Umbilical cord (tissue), 1 donor: ENCODE measurements at regions not wholly inside any gene's neighbourhood (a gene's known extent, or its start where the extent isn't known, plus 50 kb on each side); places are given as distances from the start of the nearest gene placed in this dataset.
A peak's percentile ranks its signal among the peaks of the same experiment; 100 is the strongest.
"Not testable (repeated sequence)": the region's sequence is repeated elsewhere in the genome, so short reads cannot be mapped to it uniquely, and the experiment has no call there.

Experiments
- DNase-seq: peaks from one replicate; pipeline ENCODE4 v3.0.0-alpha.2; 2015; ENCODE audit warnings: low spot score

GRCh38 chr12:114504311-114504710 is 98.4 kb upstream of the TBX5 start:
- no peak for DNase-seq

GRCh38 chr12:114501474-114501807 is 95.5 kb upstream of the TBX5 start:
- no peak for DNase-seq

GRCh38 chr12:114500775-114501473 is 95.0 kb upstream of the TBX5 start:
- DNase-seq: no peak

DNA sequence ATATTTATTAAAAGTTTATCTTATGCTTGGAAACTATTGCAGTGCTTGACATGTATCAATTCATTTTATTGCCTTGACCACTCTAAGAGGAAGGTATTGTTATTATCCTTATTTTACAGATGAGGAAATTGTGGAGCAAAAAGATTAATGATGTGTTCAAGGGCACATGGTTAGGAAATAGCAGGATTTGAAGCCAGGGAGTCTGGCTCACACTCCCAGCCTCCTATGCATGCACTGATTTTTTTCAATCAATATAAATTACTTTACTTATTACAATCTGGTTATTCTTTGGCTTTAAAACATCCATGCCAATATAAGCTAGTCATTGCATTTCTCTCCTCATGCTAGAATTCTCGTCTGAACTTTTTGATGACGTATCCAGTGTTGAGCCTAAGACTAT is 94.2 kb upstream of the TBX5 start:
- no peak for DNase-seq

- peak; percentile 77 for DNase-seq
Observed at GRCh38 chr12:114499338-114499737, 93.4 kb upstream of the TBX5 start.

DNA sequence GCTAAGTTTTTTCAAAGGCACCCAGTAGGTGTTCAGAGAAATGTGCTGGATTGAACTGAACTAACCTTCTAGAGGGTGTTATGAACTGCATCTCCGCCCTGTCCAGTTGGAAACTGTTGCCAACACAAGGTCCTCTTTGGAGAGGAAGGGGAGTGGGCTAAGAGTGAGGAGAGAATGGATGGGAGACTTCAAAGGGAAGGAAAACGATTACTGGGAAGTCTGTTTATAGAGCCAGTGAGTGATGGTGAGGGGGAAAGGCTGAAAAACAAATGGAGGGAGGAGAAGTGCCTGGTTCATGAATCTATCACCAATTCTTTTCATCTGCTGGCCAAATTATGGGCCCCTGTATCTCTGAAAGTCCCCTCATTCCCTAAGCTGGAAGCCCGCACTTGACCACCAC is 86.0 kb upstream of the TBX5 start:
- DNase-seq: no peak

- DNase-seq: not testable (repeated sequence)
Observed at GRCh38 chr12:114484822-114485459, 79.0 kb upstream of the TBX5 start.

DNA sequence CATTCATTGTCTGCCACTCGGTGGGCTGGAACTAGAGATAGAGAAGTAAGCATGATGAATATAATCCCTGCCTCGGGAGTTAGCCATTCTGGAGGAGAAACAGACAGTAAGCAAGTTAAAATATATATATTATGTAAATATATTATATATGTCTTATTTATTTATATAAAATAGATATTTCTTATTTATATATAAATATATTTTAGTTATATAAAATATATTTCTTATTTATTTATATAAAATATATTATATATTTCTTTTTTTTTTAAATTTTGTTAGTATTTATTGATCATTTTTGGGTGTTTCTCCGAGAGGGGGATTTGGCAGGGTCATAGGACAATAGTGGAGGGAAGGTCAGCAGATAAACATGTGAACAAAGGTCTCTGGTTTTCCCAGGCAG is 78.1 kb upstream of the TBX5 start:
- DNase-seq: no peak

- DNase-seq: no peak
Observed at GRCh38 chr12:114481200-114481535, 75.2 kb upstream of the TBX5 start.

- no peak for DNase-seq
Observed at GRCh38 chr12:114480337-114481199, 74.6 kb upstream of the TBX5 start.

DNA sequence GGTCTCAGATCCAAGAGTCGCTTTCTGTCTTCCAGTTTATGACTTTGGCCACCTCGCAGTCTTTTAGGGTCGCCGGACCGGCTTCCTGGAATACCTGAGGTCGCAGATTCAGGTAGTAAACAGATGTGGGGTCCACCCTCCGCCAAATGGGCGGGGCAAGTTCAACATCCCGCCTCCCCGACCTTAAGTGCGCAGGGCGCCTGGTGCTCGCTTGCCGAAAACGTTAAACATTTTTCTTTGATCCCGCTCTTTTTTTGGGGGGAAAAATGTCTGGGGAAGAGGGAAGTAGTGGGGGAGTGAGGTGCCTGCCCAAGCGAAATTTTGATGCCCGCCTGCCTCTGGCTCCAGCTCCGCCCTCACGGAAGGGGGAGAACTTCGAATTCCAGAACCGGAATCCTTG is 73.9 kb upstream of the TBX5 start:
- no peak for DNase-seq

GRCh38 chr12:114478865-114479264 is 72.9 kb upstream of the TBX5 start:
- DNase-seq: no peak

- no peak for DNase-seq
Observed at GRCh38 chr12:114477989-114478395, 72.0 kb upstream of the TBX5 start.

GRCh38 chr12:114476159-114476558 is 70.2 kb upstream of the TBX5 start:
- peak; percentile 44 for DNase-seq

DNA sequence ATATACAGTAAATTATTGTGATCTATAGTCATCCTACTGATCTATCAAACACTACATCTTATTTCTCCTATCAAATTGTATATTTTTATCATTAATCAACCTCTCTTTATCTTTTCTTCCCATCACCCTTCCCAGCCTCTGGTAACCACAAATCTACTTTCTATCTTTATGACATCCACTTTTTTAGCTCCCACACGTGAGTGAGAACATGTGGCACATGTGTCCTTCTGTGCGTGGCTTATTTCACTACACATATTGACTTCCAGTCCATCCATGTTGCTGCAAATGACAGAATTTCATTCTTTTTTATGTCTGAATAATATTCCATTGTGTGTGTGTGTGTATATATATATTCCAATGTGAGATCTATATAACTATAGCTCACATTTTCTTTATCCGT is 67.8 kb upstream of the TBX5 start:
- no peak for DNase-seq

DNA sequence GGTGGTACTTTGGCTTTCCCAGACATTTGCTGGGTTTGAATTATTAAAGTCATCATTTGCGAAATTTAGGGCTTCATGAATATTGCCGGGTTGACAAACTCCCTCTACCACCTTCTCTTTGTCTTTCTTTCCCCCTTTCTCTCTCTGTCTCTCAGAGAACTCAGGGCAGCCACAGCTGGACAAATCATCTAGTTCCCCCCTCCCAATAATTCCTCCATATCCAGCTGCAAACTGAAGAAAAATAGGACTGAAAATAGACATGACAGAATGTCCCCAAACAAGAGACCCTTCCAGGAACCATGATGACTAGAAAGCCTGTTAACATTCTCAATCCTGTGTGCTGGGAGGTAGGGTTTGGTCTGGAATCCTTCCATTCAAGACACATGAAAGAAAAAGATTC is 67.1 kb upstream of the TBX5 start:
- DNase-seq: no peak

- DNase-seq: no peak
Observed at GRCh38 chr12:114457620-114458019, 51.7 kb upstream of the TBX5 start.
